ENCODE measurements at regions not wholly inside any gene's neighbourhood (a gene's known extent, or its start where the extent isn't known, plus 50 kb on each side); places are given as distances from the start of the nearest gene placed in this dataset.

GRCh38 chr2:226411205-226411604, 388.4 kb downstream of the IRS1 start:
- DNase-seq (ENCODE audit: low read depth, low spot score), result no peak
- in situ Hi-C loops (cut with HindIII; ENCODE audit: low pct_unique_long_range_greater_than_20kb, low sequenced_read_pairs), result no loop called here

GRCh38 chr2:226410247-226410835, 389.3 kb downstream of the IRS1 start:
- no peak for DNase-seq (ENCODE audit: low read depth, low spot score)
- in situ Hi-C loops (cut with HindIII; ENCODE audit: low pct_unique_long_range_greater_than_20kb, low sequenced_read_pairs), result no loop called here

- in situ Hi-C loops (cut with HindIII; ENCODE audit: low pct_unique_long_range_greater_than_20kb, low sequenced_read_pairs), result no loop called here
- no peak for DNase-seq (ENCODE audit: low read depth, low spot score)
Observed at GRCh38 chr2:226409134-226409533, 390.5 kb downstream of the IRS1 start.

- DNase-seq (ENCODE audit: low read depth, low spot score), result no peak
- in situ Hi-C loops (cut with HindIII; ENCODE audit: low pct_unique_long_range_greater_than_20kb, low sequenced_read_pairs), result no loop called here
Observed at GRCh38 chr2:226408141-226408540, 391.5 kb downstream of the IRS1 start.

GRCh38 chr2:226407135-226407534, 392.5 kb downstream of the IRS1 start:
- in situ Hi-C loops (cut with HindIII; ENCODE audit: low pct_unique_long_range_greater_than_20kb, low sequenced_read_pairs), result no loop called here
- DNase-seq (ENCODE audit: low read depth, low spot score), result no peak

GRCh38 chr2:226405465-226405864, 394.2 kb downstream of the IRS1 start:
- in situ Hi-C loops (cut with HindIII; ENCODE audit: low pct_unique_long_range_greater_than_20kb, low sequenced_read_pairs), result no loop called here
- no peak for DNase-seq (ENCODE audit: low read depth, low spot score)

- no peak for DNase-seq (ENCODE audit: low read depth, low spot score)
- in situ Hi-C loops (cut with HindIII; ENCODE audit: low pct_unique_long_range_greater_than_20kb, low sequenced_read_pairs), result no loop called here
Observed at GRCh38 chr2:226403369-226403768, 396.3 kb downstream of the IRS1 start.

- in situ Hi-C loops (cut with HindIII; ENCODE audit: low pct_unique_long_range_greater_than_20kb, low sequenced_read_pairs), result no loop called here
- no peak for DNase-seq (ENCODE audit: low read depth, low spot score)
Observed at GRCh38 chr2:226399006-226399405, 400.6 kb downstream of the IRS1 start.

- in situ Hi-C loops (cut with HindIII; ENCODE audit: low pct_unique_long_range_greater_than_20kb, low sequenced_read_pairs), result no loop called here
- DNase-seq (ENCODE audit: low read depth, low spot score), result no peak
Observed at GRCh38 chr2:226398580-226398979, 401.0 kb downstream of the IRS1 start.

- no peak for DNase-seq (ENCODE audit: low read depth, low spot score)
- in situ Hi-C loops (cut with HindIII; ENCODE audit: low pct_unique_long_range_greater_than_20kb, low sequenced_read_pairs), result no loop called here
Observed at GRCh38 chr2:226396541-226396940, 403.1 kb downstream of the IRS1 start.

- no peak for DNase-seq (ENCODE audit: low read depth, low spot score)
- in situ Hi-C loops (cut with HindIII; ENCODE audit: low pct_unique_long_range_greater_than_20kb, low sequenced_read_pairs), result no loop called here
Observed at GRCh38 chr2:226387499-226387942, 412.1 kb downstream of the IRS1 start.

- no peak for DNase-seq (ENCODE audit: low read depth, low spot score)
- in situ Hi-C loops (cut with HindIII; ENCODE audit: low pct_unique_long_range_greater_than_20kb, low sequenced_read_pairs), result no loop called here
Observed at GRCh38 chr2:226383461-226383860, 416.2 kb downstream of the IRS1 start.

GRCh38 chr2:226380679-226381078, 418.9 kb downstream of the IRS1 start:
- no peak for DNase-seq (ENCODE audit: low read depth, low spot score)
- in situ Hi-C loops (cut with HindIII; ENCODE audit: low pct_unique_long_range_greater_than_20kb, low sequenced_read_pairs), result no loop called here

GRCh38 chr2:226378753-226379705, 420.6 kb downstream of the IRS1 start:
- in situ Hi-C loops (cut with HindIII; ENCODE audit: low pct_unique_long_range_greater_than_20kb, low sequenced_read_pairs), result no loop called here
- DNase-seq (ENCODE audit: low read depth, low spot score), result no peak

GRCh38 chr2:226376516-226377180, 423.0 kb downstream of the IRS1 start:
- in situ Hi-C loops (cut with HindIII; ENCODE audit: low pct_unique_long_range_greater_than_20kb, low sequenced_read_pairs), result no loop called here
- DNase-seq (ENCODE audit: low read depth, low spot score), result no peak

- DNase-seq (ENCODE audit: low read depth, low spot score), result no peak
- in situ Hi-C loops (cut with HindIII; ENCODE audit: low pct_unique_long_range_greater_than_20kb, low sequenced_read_pairs), result no loop called here
Observed at GRCh38 chr2:226366920-226367319, 432.7 kb downstream of the IRS1 start.

GRCh38 chr2:226364217-226364616, 435.4 kb downstream of the IRS1 start:
- in situ Hi-C loops (cut with HindIII; ENCODE audit: low pct_unique_long_range_greater_than_20kb, low sequenced_read_pairs), result no loop called here
- DNase-seq (ENCODE audit: low read depth, low spot score), result no peak

GRCh38 chr2:226362980-226363379, 436.6 kb downstream of the IRS1 start:
- in situ Hi-C loops (cut with HindIII; ENCODE audit: low pct_unique_long_range_greater_than_20kb, low sequenced_read_pairs), result no loop called here
- no peak for DNase-seq (ENCODE audit: low read depth, low spot score)

Data from SK-MEL-5 (cell line).